Smooth muscle cell (in vitro differentiated cells): ENCODE measurements at regions not wholly inside any gene's neighbourhood (a gene's known extent, or its start where the extent isn't known, plus 50 kb on each side); places are given as distances from the start of the nearest gene placed in this dataset. TPM values are rescaled to one million over a fixed set of nuclear protein-coding genes. Genes with fewer than 3 reads are reported as not detected.

Experiments used
- DNase-seq: peaks from one replicate; lab custom pipeline; 2025; ENCODE audit not compliant: unreplicated experiment; lab: John Stamatoyannopoulos, UW
- H2AFZ ChIP-seq: fragments of 200-600 bp; sonication (generic); 2 replicates; pipeline ENCODE4 v1.6.0; 2016; ENCODE audit warnings: antibody characterized with exemption, low read depth, mild to moderate bottlenecking
- H3F3A ChIP-seq: fragments of 200-600 bp; sonication (generic); 2 replicates; pipeline ENCODE4 v1.6.0; 2017; ENCODE audit warnings: antibody characterized with exemption, low read depth
- H3K27ac ChIP-seq: fragments of 200-600 bp; sonication (generic); 2 replicates; pipeline ENCODE4 v1.5.1; 2016; ENCODE audit warnings: low read depth, mild to moderate bottlenecking
- H3K27me3 ChIP-seq: fragments of 200-600 bp; sonication (generic); 2 replicates; pipeline ENCODE4 v1.6.1; 2016; ENCODE audit warnings: low read depth, mild to moderate bottlenecking
- H3K36me3 ChIP-seq: fragments of 200-600 bp; sonication (generic); 2 replicates; pipeline ENCODE4 v1.5.1; 2016; ENCODE audit warnings: low read depth
- H3K4me1 ChIP-seq: fragments of 200-600 bp; sonication (generic); 2 replicates; pipeline ENCODE4 v1.5.1; 2016; ENCODE audit warnings: low read depth
- H3K4me2 ChIP-seq: fragments of 200-600 bp; sonication (generic); 2 replicates; pipeline ENCODE4 v1.6.0; 2016; ENCODE audit warnings: mild to moderate bottlenecking
- H3K4me3 ChIP-seq: fragments of 200-600 bp; sonication (generic); 2 replicates; pipeline ENCODE4 v1.5.1; 2016; ENCODE audit warnings: mild to moderate bottlenecking
- H3K79me2 ChIP-seq: fragments of 200-600 bp; sonication (generic); 2 replicates; pipeline ENCODE4 v1.6.0; 2016; ENCODE audit warnings: low read depth, mild to moderate bottlenecking
- H3K9ac ChIP-seq: fragments of 200-600 bp; sonication (generic); 2 replicates; pipeline ENCODE4 v1.6.0; 2016; ENCODE audit warnings: low read depth
- H3K9me3 ChIP-seq: fragments of 200-600 bp; sonication (generic); replicated peaks from 2 replicates; pipeline ENCODE4 v1.5.1; 2016; ENCODE audit warnings: low read depth
- H4K20me1 ChIP-seq: fragments of 200-600 bp; sonication (generic); 2 replicates; pipeline ENCODE4 v1.6.0; 2016; ENCODE audit warnings: low read depth
- WGBS: methylation state at CpG from one replicate; pipeline ENCODE4 v1.1.7; 2016; ENCODE audit warnings: low lambda C conversion rate; 5-methylcytosine and 5-hydroxymethylcytosine counted together
- microRNA-seq: library from miRNA; unstranded; fragments of <30 nt; microRNA quantifications from one replicate; pipeline ENCODE4, GENCODE V29; 2016; ENCODE audit warnings: borderline number of aligned reads
- small RNA-seq: library from RNA; depleted of rRNA; stranded (forward); fragments of <200 nt; gene quantifications from one replicate; pipeline ENCODE3, GENCODE V24; 2014
- TF ChIP-seq, protein P1 (sequence below): fragments of 200-600 bp; sonication (generic); IDR thresholded peaks from 2 replicates; pipeline ENCODE4 v1.5.1; 2017; ENCODE audit warnings: borderline replicate concordance, mild to moderate bottlenecking, antibody characterized with exemption; ENCODE audit not compliant: insufficient read depth, poor library complexity, severe bottlenecking

- no peak for DNase-seq
- Histone ChIP-seq H3F3A (no peaks in the 10 kb centered on the region), H3K27me3 (no peaks in the 10 kb centered on the region), H3K36me3 (no peaks in the 10 kb centered on the region), H3K4me1 (no peaks in the 10 kb centered on the region), H3K9me3 (no peaks in the 10 kb centered on the region), H3K27ac (no peak overlapping the region), H4K20me1 (no peaks in the 10 kb centered on the region), H3K79me2 (no peaks in the 10 kb centered on the region), H2AFZ (no peak overlapping the region), H3K4me2 (no peak overlapping the region), H3K9ac (no peak overlapping the region), H3K4me3 (no peak overlapping the region)
- 87% methylated on average over 5 of the region's 5 CpGs for WGBS
- TF ChIP-seq, protein P1, sequence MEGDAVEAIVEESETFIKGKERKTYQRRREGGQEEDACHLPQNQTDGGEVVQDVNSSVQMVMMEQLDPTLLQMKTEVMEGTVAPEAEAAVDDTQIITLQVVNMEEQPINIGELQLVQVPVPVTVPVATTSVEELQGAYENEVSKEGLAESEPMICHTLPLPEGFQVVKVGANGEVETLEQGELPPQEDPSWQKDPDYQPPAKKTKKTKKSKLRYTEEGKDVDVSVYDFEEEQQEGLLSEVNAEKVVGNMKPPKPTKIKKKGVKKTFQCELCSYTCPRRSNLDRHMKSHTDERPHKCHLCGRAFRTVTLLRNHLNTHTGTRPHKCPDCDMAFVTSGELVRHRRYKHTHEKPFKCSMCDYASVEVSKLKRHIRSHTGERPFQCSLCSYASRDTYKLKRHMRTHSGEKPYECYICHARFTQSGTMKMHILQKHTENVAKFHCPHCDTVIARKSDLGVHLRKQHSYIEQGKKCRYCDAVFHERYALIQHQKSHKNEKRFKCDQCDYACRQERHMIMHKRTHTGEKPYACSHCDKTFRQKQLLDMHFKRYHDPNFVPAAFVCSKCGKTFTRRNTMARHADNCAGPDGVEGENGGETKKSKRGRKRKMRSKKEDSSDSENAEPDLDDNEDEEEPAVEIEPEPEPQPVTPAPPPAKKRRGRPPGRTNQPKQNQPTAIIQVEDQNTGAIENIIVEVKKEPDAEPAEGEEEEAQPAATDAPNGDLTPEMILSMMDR: no peak
Observed at GRCh38 chr1:4847711-4848110, 193.3 kb downstream of the AJAP1 start.

Small RNAs in the stretch of these regions (microRNA-seq; reads per million reads assigned to microRNA genes)
- gene MIR4417: not detected

Small RNAs in the stretch of these regions (small RNA-seq; reads per million reads assigned to genes)
- gene MIR4417: not detected
